SK-N-SH (cell line): ENCODE measurements at regions not wholly inside any gene's neighbourhood (a gene's known extent, or its start where the extent isn't known, plus 50 kb on each side); places are given as distances from the start of the nearest gene placed in this dataset.

Source experiments
- FOXJ3 ChIP-seq: sonication (generic); formaldehyde crosslinking; IDR thresholded peaks from 2 replicates; pipeline ENCODE4 v1.5.1; 2020; ENCODE audit warnings: mild to moderate bottlenecking, missing genetic modification reagents
- JUND ChIP-seq: IDR thresholded peaks from 2 replicates; pipeline ENCODE4 v1.4.0; 2012
- RXRA ChIP-seq: IDR thresholded peaks from 2 replicates; pipeline ENCODE4 v1.4.0; 2012; ENCODE audit warnings: low read depth, mild to moderate bottlenecking, borderline replicate concordance
- SMC3 ChIP-seq: IDR thresholded peaks from 2 replicates; pipeline ENCODE4 v1.6.1; 2012; ENCODE audit warnings: low read depth, low read length, improper control_type of control experiment
- TF ChIP-seq, protein P1 (sequence below): fragments of 200-600 bp; sonication (generic); IDR thresholded peaks from 2 replicates; pipeline ENCODE4 v1.6.1; 2017; ENCODE audit warnings: antibody characterized with exemption, mild to moderate bottlenecking, moderate library complexity

DNA sequence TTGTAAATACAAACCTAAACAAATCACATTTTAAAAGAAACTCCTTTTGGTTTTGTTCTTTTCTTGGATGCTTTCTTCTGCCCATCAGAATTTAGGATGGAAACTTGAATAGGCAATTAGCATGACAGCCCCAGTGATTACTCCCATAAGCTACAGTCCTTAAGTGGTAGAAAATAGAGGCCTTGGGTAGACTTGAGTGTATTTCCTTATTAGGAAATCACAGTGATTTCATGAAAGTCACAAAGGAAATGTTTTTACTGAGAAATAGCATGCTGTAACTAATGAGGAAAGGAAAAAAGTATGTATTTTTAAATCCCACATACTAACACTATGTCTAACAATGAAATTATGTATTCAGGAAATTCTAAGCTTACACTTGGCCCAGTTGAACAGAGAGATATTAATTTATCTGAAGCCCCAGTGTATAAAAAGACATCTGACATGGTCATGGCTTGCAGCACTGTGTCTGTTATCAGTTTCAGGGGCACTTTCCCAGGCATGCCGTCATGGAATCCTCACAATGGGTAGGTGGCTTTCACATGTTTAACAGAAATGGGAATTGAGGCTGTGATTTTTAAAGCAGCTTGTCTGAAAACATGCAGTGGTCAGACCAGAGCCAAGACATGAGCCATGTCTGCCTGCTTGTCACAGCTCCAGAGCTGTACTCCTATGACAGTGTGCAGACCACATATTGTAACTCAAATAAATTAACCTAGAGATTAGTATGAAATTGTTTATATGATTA lies 79.7 kb upstream of the TRIB2 start:
- TF ChIP-seq, protein P1, sequence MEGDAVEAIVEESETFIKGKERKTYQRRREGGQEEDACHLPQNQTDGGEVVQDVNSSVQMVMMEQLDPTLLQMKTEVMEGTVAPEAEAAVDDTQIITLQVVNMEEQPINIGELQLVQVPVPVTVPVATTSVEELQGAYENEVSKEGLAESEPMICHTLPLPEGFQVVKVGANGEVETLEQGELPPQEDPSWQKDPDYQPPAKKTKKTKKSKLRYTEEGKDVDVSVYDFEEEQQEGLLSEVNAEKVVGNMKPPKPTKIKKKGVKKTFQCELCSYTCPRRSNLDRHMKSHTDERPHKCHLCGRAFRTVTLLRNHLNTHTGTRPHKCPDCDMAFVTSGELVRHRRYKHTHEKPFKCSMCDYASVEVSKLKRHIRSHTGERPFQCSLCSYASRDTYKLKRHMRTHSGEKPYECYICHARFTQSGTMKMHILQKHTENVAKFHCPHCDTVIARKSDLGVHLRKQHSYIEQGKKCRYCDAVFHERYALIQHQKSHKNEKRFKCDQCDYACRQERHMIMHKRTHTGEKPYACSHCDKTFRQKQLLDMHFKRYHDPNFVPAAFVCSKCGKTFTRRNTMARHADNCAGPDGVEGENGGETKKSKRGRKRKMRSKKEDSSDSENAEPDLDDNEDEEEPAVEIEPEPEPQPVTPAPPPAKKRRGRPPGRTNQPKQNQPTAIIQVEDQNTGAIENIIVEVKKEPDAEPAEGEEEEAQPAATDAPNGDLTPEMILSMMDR = no peak
- TF ChIP-seq SMC3 = no peak
- TF ChIP-seq RXRA = no peak
- 0 out of 2 replicates have a peak, but pooled peaks have one; percentile 62 for TF ChIP-seq FOXJ3 (CRISPR knock-in tag)
- TF ChIP-seq JUND = no peak
